GM23248 (cell line): ENCODE measurements at regions not wholly inside any gene's neighbourhood (a gene's known extent, or its start where the extent isn't known, plus 50 kb on each side); places are given as distances from the start of the nearest gene placed in this dataset.

Experiments used
- DNase-seq: peaks from one replicate; pipeline ENCODE4 v3.0.0-alpha.2; 2015
- H2AFZ ChIP-seq: fragments of 200-600 bp; sonication (generic); 2 replicates; pipeline ENCODE4 v1.6.1; 2016; ENCODE audit warnings: antibody characterized with exemption
- H3F3A ChIP-seq: fragments of 200-600 bp; sonication (generic); 2 replicates; pipeline ENCODE4 v1.6.1; 2016; ENCODE audit warnings: mild to moderate bottlenecking, antibody characterized with exemption, mixed run types; ENCODE audit not compliant: insufficient read depth
- H3K27ac ChIP-seq: fragments of 200-600 bp; sonication (generic); 2 replicates; pipeline ENCODE4 v1.5.1; 2016; ENCODE audit warnings: mild to moderate bottlenecking
- H3K27me3 ChIP-seq: fragments of 200-600 bp; sonication (generic); replicated peaks from 2 replicates; pipeline ENCODE4 v1.6.1; 2016; ENCODE audit warnings: mild to moderate bottlenecking; ENCODE audit not compliant: insufficient read depth
- H3K36me3 ChIP-seq: fragments of 200-600 bp; sonication (generic); 2 replicates; pipeline ENCODE4 v1.6.1; 2016; ENCODE audit warnings: low read depth, mild to moderate bottlenecking
- H3K4me1 ChIP-seq: fragments of 200-600 bp; sonication (generic); 2 replicates; pipeline ENCODE4 v1.6.1; 2016; ENCODE audit warnings: mild to moderate bottlenecking; ENCODE audit not compliant: insufficient read depth
- H3K4me2 ChIP-seq: fragments of 200-600 bp; sonication (generic); one replicate; pipeline ENCODE4 v1.6.1; 2016; ENCODE audit warnings: mild to moderate bottlenecking; ENCODE audit not compliant: unreplicated experiment
- H3K4me3 ChIP-seq: fragments of 200-600 bp; sonication (generic); 2 replicates; pipeline ENCODE4 v1.5.1; 2016; ENCODE audit warnings: mild to moderate bottlenecking
- H3K79me2 ChIP-seq: fragments of 200-600 bp; sonication (generic); 2 replicates; pipeline ENCODE4 v1.6.1; 2016; ENCODE audit warnings: mild to moderate bottlenecking; ENCODE audit not compliant: insufficient read depth
- H3K9ac ChIP-seq: fragments of 200-600 bp; sonication (generic); 2 replicates; pipeline ENCODE4 v1.6.1; 2016; ENCODE audit warnings: mild to moderate bottlenecking
- H3K9me2 ChIP-seq: fragments of 200-600 bp; sonication (generic); 2 replicates; pipeline ENCODE4 v1.6.1; 2016; ENCODE audit warnings: mixed run types, mild to moderate bottlenecking, moderate library complexity; ENCODE audit not compliant: insufficient read depth
- H3K9me3 ChIP-seq: fragments of 200-600 bp; sonication (generic); one replicate; pipeline ENCODE4 v1.6.1; 2017; ENCODE audit warnings: low read depth
- H4K20me1 ChIP-seq: fragments of 200-600 bp; sonication (generic); 2 replicates; pipeline ENCODE4 v1.6.0; 2016; ENCODE audit not compliant: insufficient read depth
- EZH2 ChIP-seq: fragments of 200-600 bp; sonication (generic); IDR thresholded peaks from 2 replicates; pipeline ENCODE4 v1.6.1; 2018; ENCODE audit warnings: antibody characterized with exemption, mild to moderate bottlenecking; ENCODE audit not compliant: insufficient read depth, poor library complexity, severe bottlenecking
- EZH2phosphoT487 ChIP-seq: fragments of 200-600 bp; sonication (generic); IDR thresholded peaks from 2 replicates; pipeline ENCODE4 v1.6.1; 2018; ENCODE audit warnings: antibody characterized with exemption, moderate library complexity, mild to moderate bottlenecking, low read depth; ENCODE audit not compliant: insufficient read depth
- WGBS, 2 experiments: methylation state at CpG; one replicate each; pipeline ENCODE4 v1.1.6; 2015 to 2017; ENCODE audit warnings: low lambda C conversion rate in 2 of 2, low coverage in 1 of 2; ENCODE audit errors: missing lambda C conversion rate in 2 of 2; 5-methylcytosine and 5-hydroxymethylcytosine counted together
- in situ Hi-C: fragments of 300-500 bp; cut with MboI; formaldehyde crosslinking; loops from 2 replicates; pipeline ENCODE4 v1.15.0; 2020

DNA sequence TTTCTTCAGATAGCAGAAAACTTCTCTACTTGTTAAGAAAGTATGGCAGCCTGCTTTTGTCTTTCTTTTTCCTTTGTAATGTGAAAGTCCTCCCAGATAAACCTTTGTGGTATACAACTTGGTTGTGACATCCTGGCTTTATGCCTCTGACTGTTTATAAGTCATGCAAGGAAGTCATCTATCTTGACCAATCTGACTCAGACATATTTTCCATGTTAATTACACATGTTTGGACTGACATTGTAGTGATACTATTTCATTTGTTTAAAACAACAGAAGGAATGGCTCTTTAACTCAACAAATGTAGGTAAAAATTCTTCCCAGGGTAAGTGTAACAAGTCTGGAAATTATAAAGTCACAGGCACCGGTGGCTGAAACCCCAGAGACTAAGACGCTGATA lies 341.6 kb upstream of the MEOX2 start:
- Histone ChIP-seq H3K27ac (peak overlapping the region; percentile 46), H2AFZ (peak overlapping the region; percentile 37; the same call in 1 of the 2 replicates), H4K20me1 (no peaks in the 10 kb centered on the region), H3K79me2 (no peaks in the 10 kb centered on the region), H3K9me2 (no peaks in the 10 kb centered on the region), H3K27me3 (no peaks in the 10 kb centered on the region), H3K36me3 (no peaks in the 10 kb centered on the region), H3K4me1 (peaks cover 18% of the 10 kb centered on the region), H3K9me3 (no peaks in the 10 kb centered on the region), H3K4me2 (peak overlapping the region; percentile 52), H3K4me3 (no peak overlapping the region), H3F3A (peaks cover 18% of the 10 kb centered on the region), H3K9ac (peak overlapping the region; percentile 25; the same call in 1 of the 2 replicates)
- WGBS, 2 experiments: 4 to 5% methylated on average over 2 of the region's 2 CpGs
- peak; percentile 92 for DNase-seq
- TF ChIP-seq EZH2 (no peak), EZH2phosphoT487 (peak; percentile 54; the same call in 1 of the 2 replicates)
- in situ Hi-C loops: no loop called here

GRCh38 chr7:16027396-16027795 lies 340.9 kb upstream of the MEOX2 start:
- no peaks in the 10 kb centered on the region for H4K20me1 ChIP-seq
- H3K4me3 ChIP-seq: no peak overlapping the region
- H3K27ac ChIP-seq: peak overlapping the region; percentile 46; the same call in 1 of the 2 replicates
- H3K36me3 ChIP-seq: no peaks in the 10 kb centered on the region
- H3K4me1 ChIP-seq: peaks cover 18% of the 10 kb centered on the region
- H3K27me3 ChIP-seq: no peaks in the 10 kb centered on the region
- peaks cover 18% of the 10 kb centered on the region for H3F3A ChIP-seq
- in situ Hi-C loops: no loop called here
- no peak for TF ChIP-seq EZH2
- TF ChIP-seq EZH2phosphoT487: no peak
- H3K79me2 ChIP-seq: no peaks in the 10 kb centered on the region
- WGBS, 2 experiments: 37 to 42% methylated on average over 2 of the region's 2 CpGs
- no peaks in the 10 kb centered on the region for H3K9me2 ChIP-seq
- H2AFZ ChIP-seq: peak overlapping the region; percentile 37; the same call in 1 of the 2 replicates
- H3K4me2 ChIP-seq: peak overlapping the region; percentile 52
- peak; percentile 4 for DNase-seq
- no peaks in the 10 kb centered on the region for H3K9me3 ChIP-seq
- peak overlapping the region; percentile 25; the same call in 1 of the 2 replicates for H3K9ac ChIP-seq

DNA sequence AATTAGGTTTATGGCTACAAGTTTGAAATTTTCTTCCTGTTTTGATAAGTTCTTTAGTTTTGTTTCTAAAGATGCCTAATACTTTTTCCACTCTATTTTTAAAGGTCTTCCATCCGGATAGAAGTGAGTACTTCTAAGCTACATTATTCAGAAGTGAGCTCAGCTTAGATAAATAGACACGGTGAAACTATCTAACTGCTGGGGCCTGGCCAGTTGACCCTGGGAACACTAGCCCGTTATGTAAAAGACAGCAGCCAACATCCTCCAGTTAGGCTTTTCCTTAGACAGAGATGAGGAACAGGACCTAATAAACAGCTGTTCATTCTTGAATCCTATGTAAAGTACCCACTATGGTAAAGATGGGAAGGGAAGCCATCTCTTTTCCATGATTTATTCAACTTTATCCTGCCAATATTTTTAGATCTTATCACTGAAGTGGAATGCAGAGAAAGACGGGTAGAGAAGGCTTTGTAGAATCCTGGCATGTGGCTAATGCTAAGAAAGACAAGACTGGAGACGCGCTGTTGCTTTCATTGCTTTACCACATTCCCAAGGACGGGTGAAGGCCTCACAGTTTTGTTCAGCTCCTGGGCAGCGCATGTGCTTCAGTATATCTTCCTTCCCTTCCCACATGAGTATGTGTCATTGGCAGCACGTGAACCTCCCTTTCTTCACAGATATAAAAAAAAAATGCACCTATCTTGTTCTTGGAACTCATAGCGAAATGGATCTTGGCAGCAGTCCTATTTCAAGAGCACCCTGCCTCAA lies 340.0 kb upstream of the MEOX2 start:
- Histone ChIP-seq H3F3A (peaks cover 18% of the 10 kb centered on the region), H3K79me2 (no peaks in the 10 kb centered on the region), H3K27me3 (no peaks in the 10 kb centered on the region), H3K4me1 (peaks cover 18% of the 10 kb centered on the region), H4K20me1 (no peaks in the 10 kb centered on the region), H3K4me3 (no peak overlapping the region), H3K9ac (no peak overlapping the region), H3K4me2 (no peak overlapping the region), H3K36me3 (no peaks in the 10 kb centered on the region), H3K9me2 (no peaks in the 10 kb centered on the region), H3K27ac (no peak overlapping the region), H2AFZ (no peak overlapping the region), H3K9me3 (no peaks in the 10 kb centered on the region)
- 91 to 93% methylated on average over 10 of the region's 10 CpGs for WGBS, 2 experiments
- no peak for DNase-seq
- in situ Hi-C loops: no loop called here
- no peak for TF ChIP-seq EZH2phosphoT487
- no peak for TF ChIP-seq EZH2

- H3K36me3 ChIP-seq: no peaks in the 10 kb centered on the region
- no peaks in the 10 kb centered on the region for H3K9me3 ChIP-seq
- peaks cover 18% of the 10 kb centered on the region for H3K4me1 ChIP-seq
- H3K27ac ChIP-seq: no peak overlapping the region
- H3K27me3 ChIP-seq: no peaks in the 10 kb centered on the region
- no peak overlapping the region for H3K4me3 ChIP-seq
- no peaks in the 10 kb centered on the region for H4K20me1 ChIP-seq
- no peak overlapping the region for H3K4me2 ChIP-seq
- 86 to 89% methylated on average over 1 of the region's 1 CpG for WGBS, 2 experiments
- DNase-seq: no peak
- in situ Hi-C loops: no loop called here
- no peaks in the 10 kb centered on the region for H3K9me2 ChIP-seq
- H3F3A ChIP-seq: peaks cover 18% of the 10 kb centered on the region
- no peaks in the 10 kb centered on the region for H3K79me2 ChIP-seq
- no peak overlapping the region for H3K9ac ChIP-seq
- no peak for TF ChIP-seq EZH2phosphoT487
- TF ChIP-seq EZH2: no peak
- no peak overlapping the region for H2AFZ ChIP-seq
Observed at GRCh38 chr7:16025696-16026095, 339.2 kb upstream of the MEOX2 start.
